Activated CD4-positive, alpha-beta T cell treated with anti-CD3 and anti-CD28 coated beads, Interleukin-2, amount 50 U/mL, for 4 hours (primary cell): ENCODE measurements at regions not wholly inside any gene's neighbourhood (a gene's known extent, or its start where the extent isn't known, plus 50 kb on each side); places are given as distances from the start of the nearest gene placed in this dataset.

Experiments used
- DNase-seq, 2 experiments: peaks; one replicate each; pipeline ENCODE4 v3.0.0-alpha.2; 2020

DNA sequence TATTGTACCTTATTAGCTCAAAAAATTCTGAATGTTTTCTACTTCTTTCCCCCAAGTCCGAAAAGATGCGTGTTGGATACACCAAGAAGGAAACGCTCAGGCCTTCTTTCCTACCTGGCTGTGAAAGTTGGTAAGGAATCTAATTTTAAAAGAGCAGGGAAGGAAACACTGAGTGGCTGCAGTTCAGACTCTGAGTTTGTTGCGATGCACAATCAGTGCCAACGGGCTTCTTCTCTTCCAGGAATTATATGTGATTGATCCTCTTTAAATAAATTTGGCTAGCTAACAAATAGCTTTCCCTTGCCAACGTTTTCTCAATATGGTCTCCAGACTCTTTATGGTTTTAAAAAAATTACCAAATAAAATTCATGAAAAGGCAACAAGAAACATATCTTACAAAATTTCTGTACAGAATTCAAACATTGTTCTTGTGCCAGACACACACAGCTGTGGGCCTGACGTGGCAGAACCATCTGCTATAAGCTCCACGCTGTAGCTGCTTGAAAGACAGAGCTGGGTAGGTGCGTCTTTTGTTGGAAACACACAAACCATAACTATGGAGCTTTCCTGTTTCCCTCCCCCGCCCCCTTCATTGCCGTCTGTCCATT is 493.1 kb downstream of the ZNF608 start:
- no peak for DNase-seq

DNA sequence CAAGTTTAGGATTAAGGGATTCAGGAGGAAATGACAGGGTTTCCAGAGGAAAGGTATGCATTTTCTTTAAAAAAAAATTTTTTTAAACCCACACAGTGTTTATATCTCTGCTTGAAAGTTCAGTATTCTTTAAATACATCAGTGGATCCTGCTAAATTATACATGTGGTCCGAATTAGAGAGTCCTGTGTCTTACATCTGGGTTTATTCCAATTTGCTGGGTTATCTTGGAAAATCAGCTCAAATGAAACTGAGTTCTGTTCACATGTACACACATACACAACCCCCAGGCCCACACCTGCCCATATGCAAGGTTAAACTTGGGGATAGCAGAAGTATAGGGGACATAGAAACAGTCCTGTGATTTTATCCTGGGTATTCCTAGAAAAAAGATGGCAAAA is 493.7 kb downstream of the ZNF608 start:
- no peak for DNase-seq

DNA sequence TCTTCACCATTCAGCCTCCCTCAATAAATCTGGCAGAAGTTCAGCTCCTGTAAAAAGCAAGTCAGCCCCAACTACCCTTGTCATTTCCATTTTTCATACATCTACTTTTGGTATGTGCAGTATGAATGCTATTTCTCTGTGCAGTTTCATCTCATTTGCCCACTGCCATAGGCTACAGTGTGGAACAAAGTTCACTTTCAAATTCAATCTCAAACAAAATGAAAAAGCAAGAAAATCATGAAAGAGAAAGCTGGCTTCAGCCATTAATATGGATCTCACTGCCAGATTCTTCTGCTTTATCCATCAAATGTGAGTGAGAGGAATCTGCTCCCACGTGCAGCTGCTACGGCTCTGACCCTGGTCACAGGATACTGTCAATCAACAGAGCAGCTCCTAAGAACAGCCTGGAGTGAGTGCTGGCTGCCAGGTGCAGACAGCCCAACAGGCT is 494.2 kb downstream of the ZNF608 start:
- no peak for DNase-seq

DNA sequence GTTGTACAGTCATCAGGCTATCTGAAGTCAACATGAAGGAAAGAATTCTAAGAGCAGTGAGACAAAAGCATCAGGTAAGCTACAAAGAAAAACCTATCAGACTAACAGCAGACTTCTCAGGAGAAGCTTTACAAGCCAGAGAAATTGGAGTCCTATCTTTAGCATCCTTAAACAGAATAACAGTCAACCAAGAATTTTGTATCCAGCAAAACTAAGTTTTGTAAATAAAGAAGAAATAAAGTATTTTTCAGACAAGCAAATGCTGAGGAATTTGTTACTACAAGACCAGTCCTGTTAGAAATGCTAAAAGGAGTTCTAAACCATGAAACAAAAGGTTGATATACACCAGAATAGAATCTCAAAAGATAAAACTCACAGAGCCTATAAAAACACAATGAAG is 501.2 kb downstream of the ZNF608 start:
- no peak for DNase-seq

DNA sequence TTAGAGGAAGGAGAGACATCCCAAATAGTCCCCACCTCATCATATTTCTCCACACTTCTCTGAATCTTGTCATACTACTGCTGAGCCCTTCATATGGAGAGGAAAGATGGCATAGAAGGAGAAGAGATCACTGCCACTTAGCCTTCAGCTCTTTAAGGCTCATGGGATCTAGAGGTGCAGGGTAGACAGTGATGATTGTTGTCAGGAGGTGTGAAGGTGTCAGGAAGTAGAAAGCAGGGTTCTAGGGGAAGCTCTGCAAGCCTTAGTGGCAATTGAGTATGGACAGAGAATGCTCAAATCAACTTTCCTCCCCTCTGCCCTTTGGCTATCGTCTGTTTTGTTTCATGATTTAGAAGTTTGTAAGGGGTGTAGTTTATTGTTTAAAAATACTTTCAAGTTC is 505.7 kb downstream of the ZNF608 start:
- DNase-seq = no peak

DNA sequence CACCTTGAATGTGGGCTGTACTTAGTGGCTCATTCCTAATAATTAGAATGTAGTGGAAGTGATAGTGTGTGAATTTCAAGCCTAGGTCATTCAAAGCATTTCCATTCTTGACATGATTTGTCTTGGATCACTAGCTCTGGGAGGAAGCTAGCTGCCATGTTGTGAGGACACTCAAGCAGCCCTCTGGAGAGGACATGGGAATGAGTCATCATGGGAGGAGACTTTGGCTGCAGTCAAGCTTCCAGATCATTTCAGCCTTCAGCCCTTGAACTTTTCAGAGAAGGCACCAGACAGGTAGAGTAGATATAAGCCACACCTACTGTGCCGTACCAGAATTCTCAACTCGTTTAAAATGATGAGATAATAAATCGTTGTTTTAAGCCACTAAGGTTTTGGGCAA is 506.9 kb downstream of the ZNF608 start:
- DNase-seq = no peak

DNA sequence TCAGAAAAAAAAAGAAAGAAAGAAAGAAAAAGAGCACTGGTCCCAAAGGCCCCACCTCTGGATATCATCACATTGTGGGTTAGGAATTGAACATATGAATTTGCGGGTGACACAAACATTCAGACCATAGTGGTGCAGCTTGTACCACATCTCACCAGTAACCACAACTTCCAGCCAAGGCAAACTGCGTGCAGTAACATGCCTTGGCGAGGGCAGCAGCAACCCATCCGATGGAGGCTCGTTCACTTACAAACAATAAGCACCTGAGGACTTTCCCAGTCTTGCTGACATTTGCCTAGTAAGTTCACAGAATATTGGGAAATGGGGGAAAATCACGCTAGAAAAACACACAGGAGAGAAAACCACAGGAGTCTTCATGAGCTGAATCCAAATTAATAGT is 508.1 kb downstream of the ZNF608 start:
- DNase-seq = no peak

DNA sequence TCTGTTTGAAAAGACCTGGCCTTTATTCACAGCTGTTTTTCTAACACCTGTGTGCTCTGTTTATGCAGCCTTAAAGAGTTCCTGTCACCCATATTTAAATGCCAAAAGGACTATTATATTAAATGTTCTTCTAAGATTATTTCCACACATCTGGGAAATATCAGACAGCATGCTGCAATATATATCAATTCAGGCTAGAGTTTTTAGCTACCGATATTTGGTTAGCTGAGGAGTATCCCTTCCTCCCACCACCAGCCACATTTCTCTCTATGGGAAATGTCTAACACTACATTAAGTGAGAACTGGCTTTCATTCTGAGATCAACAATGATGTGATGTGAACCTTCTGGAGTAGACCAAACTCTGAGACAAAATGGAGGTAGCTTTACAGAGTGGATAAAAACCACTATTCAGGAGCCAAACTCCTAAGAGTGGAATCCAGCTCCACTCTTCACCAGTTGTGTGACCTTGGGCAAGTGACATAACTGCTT is 509.2 kb downstream of the ZNF608 start:
- DNase-seq = no peak

DNA sequence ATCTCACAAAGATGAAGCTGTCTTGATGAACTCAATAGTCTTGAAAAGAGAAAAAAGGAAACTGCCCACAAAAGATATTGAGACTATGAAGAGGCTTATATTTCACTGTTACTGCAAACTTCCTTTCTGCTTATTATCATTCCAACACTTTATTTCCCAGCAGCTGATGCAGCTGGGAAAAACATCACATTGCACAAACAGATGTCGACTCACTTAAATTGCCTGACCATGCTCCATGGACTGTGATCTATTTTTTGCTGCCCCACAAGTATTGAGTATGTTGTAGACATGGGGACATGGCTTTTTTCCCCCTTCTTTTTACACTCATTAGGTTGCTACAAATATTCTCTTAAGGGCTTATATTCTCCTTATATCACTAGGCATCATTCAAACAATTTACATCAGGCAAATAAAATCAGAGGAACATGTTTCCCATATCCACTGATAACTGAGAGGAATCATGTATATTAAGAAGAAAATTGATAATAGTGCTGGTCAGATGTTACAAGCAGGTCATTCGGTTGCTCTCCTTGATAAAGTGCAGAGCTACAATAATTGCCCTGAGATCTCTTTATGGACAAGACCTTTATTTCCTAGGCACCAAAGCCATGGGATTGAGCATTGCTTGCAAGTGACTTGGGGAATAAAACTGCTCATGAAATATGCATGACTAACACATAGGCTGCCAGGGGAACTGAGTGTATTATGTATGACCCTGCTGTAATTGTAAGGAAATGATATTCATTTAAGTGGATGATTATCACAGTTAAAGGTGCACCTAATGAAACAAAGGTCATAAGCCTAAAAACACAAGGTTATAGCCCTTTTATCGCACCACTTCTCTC is 509.9 kb downstream of the ZNF608 start:
- DNase-seq = no peak

DNA sequence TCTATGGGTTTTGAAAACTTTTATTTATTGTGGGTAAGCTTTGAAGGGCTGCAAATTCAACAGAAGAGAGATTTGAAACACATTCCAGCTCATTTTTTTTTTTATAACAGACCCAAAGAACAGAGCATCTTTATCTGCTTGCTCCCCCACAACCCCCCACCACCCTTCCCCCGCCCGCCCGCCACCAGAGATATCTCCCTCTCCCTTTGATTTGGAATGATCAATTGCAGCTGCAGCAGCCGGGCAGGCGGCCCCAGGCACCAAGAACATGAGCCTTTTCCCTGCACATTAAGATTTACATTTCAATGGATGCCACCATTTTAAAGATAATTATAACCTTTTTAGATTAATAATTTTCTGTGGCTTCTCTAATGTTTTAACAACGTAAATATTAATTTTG is 510.9 kb downstream of the ZNF608 start:
- no peak for DNase-seq

DNA sequence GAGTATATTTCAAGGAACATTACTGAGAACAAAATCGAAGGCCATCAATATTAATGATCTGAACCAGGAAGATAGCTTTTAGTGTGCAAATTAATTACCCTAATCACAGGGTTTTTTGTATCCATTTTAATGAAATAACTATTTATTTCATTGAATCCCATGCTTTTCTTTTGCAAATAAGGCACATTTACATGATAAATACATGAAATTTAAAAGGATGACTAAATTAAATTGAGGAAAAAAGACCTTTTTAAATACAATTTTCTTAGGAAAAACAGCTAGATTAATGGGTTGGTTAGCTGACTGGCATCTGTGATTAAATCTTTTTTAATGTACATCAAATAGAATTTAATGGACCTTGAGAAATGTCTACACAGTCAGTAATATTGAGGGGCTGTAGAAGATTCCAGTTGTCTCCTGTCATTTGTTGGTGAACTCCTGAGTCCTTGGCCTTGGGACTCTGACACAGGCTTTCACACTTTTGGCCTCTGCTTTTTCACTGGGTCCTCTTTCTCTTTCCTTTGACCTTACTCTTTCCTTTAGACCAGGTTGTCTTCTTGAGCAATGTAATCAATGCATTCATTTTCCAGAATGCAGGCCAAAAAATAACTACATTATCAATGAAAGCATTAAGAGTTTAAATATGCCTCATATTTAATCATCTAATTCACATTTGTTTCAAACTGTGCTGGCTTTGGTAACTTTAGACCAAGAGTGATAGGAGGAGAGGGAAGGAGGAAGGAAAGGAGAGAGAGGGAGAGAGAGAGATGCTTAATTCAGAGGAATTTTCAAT is 511.5 kb downstream of the ZNF608 start:
- no peak for DNase-seq

DNA sequence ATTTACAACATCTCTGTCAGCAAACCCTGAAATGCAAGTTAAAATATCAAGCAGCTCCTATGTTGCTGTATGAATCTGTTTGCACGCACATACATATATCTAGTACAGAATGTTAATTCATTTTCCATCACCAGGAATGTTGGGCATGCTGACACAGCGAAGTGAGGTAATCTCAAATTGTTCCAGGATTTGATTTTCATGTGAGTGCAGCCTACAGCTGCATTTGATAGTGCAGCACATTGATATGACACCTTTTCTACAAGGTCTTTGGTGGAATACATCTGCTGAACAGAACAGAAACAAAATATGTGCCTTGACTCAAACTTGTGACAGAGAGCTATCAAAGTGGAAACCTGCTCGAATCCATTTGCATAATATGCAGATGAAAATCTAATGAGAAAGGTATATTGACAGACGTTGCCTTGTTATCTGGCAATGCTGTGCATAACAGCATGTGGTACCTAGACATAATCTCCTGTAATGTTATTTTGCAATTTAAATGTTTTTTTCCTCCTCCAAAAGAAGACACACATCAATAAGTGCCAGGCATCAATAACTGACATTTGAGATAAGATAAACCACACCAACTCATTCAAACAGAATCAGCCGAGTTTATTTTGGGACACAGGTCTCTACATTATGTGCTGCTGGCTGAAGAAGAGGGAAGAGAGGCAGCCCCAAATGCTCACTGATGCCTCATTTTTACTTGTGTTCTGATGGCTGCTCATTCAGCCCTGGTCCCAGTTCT is 512.2 kb downstream of the ZNF608 start:
- DNase-seq = no peak

DNA sequence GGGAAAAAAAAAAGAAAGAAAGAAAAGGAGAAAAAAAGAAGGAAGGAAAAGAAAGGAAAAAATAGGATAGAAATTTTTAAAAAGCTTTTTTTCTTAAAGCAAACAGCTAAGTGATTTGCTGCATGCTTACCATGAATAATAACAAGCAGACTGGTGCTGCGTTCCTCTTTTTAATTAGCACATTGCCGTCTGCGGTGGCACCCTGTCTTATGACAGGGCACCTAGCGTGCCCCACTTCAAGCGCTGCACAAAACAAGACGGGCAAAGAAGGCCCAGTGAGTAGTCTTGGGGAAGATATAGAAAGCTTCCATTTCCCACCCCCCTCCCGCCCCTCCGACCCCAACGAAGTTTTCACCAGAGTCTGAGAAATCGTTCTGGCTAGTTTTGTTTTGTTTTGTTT is 513.9 kb downstream of the ZNF608 start:
- DNase-seq = no peak

DNA sequence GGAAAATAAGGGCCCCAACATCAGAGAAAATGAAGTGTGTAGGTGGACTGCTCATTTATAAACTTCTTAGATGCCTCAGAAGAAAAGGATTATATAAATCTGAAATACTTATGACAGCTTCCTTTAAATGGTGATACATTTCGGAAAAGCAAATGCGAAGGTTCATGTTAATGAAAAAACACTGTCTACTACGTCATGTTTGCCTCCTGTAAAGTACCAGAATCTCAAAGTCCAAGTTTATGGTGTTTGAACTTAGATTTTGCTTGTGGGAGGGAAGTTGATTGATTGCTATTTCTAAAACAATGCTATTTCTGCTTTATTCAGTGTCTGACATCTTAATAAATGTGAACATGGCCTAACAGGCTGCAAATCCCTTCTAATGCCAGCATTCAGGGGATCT is 514.6 kb downstream of the ZNF608 start:
- DNase-seq = no peak

DNA sequence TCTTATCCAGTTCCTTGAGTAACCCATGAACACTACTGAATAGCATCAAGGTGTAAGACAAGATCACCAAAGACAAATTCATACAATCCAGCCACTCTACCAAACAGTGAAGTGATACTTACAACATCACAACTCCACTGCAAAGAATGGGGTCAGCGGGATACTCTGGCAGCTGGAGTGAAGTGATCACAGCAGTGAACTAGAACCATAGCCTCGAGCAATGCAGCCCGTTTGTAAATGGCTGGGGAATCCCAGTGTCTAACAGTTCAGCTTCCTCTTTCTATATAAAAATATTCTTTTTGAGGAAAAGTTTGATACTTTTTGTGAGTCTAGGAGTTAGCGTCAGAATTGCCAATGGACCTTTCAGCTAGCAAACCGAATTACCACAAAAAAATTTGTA is 515.2 kb downstream of the ZNF608 start:
- DNase-seq = no peak

DNA sequence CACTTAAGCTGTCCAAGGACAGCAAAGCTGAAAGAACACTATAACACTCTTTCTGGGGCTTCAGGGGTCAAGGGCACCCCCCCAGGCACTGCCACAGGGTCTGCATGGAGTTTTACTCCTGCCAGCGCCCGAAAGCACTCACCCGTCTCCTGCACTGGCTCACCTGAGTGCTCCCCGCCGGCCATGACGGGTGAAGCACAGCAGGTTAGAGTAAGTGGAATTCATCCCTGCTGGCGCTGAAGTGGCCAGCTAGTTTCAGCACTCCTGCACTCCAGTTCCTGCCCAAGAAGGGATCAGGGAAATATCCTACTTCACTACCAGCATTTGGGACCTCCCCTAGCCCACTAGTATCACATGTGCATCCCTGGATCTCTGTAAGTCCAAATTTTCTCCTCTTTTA is 516.0 kb downstream of the ZNF608 start:
- DNase-seq = no peak

DNA sequence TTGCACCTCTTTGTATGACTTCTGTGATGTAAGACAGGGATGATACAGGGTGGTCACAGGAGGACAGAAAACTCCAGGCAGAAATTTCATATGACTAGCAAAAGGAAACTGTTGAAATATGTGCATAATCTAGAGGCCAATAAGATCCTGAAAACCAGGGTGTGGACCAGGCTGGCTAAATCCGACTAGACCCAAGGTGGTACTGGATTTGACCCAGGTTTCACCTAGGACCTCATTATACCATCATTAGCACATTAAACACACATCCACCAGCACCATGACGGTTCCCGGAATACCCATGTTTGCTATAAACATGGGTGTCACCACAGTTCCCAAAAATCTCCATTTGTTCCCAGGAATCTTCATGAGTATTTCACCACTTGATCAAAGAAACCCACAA is 517.1 kb downstream of the ZNF608 start:
- no peak for DNase-seq

DNA sequence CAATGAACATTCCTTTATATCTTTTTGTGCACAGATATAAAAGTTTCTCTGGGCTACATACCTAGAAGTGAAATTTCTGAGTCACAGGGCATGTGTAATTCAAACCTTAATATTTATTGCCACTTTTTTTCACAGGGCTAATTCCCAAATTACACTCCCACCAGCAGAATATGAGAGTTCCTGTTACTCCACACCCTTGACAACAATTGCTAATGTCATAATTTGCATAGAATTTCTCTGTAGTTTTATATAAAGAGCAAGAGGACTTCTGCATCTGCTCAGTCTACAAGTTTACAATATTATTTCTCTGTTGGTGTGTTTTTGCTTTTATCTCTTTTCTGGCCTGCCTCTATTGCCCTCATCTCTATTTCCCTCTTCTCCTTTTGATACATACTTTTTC is 518.5 kb downstream of the ZNF608 start:
- no peak for DNase-seq

DNA sequence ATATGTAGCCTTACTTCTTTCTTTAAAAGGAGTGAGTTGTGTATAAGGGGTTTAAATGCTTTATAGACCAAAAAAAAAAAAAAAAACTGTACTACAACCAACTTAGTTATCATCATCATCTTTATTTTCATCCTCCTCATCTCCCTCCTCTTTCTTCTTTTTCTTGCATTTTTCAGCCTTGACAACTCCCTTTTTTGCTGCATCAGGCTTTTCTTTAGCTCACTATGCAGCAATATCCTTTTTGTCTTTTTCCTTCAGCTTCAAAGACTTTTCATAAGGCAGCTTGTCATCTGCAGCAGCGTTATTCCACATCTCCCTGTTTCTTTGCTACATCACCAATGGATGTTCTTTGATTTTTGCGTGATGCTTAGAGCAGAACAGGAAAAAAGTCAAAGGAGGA is 526.0 kb downstream of the ZNF608 start:
- no peak for DNase-seq

DNA sequence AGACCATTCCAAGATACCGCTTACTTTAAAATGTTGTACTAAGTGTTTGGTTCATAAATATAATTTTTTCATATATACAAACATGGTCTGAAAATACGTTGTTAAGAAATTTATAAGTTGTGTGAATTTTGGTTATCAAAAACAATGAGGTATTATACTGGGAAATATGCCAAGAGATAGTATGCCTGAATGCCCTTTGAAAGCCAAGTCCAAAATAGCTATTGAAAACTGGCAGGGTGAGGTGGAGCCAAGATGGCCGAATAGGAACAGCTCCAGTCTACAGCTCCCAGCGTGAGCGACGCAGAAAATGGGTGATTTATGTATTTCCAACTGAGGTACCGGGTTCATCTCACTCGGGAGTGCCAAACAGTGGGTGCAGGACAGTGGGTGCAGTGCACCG is 533.5 kb downstream of the ZNF608 start:
- DNase-seq = no peak

DNA sequence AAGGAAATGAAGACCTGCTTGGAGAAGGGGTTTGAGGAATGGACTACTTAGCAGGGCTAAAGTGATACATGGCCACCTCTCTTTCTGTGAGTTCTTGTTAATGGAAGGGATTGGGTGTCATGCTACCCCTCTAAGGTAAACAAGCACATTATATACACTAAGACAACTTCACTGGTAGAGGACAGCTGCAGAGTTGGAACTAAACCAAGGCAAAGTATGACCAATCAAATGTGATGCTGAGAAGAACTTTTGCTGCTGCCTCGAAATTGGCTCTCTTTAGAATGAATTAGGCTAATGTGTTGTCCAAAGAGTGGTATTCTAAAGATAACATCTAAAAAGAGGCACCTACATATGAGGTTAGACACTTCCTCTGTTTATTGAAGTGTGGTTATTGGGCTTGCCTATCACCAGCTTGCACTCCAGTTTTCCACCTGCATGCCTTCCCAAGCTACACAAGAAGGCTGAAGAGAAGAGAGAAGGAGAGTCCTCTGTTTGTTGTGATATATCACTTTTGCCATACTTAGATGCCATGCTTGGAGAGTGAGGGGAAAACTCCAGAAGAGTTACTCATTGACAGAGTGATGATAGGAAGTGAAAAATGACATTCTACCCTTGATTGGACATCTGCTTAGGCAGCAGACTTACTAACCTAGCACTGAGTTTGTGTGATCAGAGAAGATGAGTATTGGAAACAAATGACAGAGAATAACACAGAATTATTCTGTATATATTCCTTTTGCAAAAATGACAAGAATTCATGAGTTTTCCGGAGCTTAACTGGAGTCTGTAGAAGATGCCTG is 536.1 kb downstream of the ZNF608 start:
- no peak for DNase-seq

DNA sequence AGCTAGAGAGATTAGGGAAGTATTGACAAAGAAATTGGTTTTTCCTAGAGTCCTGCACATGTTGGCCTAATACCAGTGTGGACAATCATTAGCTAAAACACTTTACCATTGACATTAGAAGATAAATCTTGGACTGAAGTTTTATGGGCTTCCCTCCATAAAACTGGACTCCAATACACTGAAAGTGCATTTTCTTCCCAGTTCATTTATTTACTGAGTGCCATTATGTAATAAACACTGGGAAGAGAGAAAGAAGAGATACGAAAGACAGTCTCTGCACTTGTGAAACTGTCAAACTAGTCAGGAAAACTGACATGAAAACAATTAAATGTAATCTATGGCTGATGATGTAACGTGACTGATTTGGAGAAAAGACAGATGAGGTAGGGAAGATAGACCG is 539.3 kb downstream of the ZNF608 start:
- DNase-seq = no peak
